ENCODE measurements at regions not wholly inside any gene's neighbourhood (a gene's known extent, or its start where the extent isn't known, plus 50 kb on each side); places are given as distances from the start of the nearest gene placed in this dataset.
"Not testable (repeated sequence)": the region's sequence is repeated elsewhere in the genome, so short reads cannot be mapped to it uniquely, and the experiment has no call there.

DNA sequence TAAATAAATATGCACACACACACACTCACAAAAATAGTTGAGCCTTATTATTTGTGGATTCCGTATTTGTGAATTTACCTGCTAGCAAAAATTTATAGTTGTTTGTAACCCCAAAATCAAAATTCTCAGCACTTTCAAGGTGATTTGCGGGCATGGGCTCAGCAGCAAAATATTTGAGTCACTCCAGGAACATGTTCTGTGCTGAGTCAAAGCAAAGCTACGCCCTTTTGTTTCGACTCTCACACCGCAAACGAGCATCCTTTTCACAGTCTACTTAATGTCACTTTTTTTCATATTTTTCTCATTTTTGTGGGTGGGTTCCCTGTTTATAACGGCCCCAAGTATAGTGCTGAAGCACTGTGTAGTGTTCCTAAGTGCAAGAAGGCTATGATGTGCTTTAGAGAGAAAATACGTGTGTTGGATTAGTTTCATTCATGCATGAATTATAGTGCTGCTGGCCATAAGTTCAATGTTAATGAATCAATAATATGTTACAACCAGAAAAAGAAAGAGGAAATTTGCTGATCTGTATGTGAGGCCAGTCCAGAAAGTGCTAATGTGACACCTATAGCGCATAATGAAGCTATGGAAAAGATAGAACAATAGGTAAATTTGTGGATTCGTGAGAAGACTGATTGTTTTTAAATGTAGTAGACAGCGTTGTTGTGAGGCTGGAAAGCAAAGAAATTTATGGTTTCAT is 723.2 kb upstream of the AGA start:
- no peak for DNase-seq (ENCODE audit: low read depth in 2 of 2)

DNA sequence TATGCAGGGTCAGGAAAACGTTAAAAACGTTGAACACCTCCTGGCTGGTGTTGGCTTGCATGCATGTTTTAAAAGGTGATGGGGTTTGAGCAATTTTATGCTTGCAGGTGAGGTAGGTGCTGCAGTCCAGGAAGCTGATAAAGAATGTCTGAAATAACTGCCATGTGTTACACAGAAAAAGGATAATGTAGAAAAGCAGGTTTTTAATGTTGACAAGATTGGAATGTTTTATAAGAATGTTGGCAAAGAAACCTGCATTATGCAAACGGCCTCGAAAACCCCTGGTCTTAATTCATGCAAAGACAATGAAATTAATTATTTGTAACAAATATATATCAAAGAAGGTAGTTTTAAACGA is 723.7 kb upstream of the AGA start:
- no peak for DNase-seq (ENCODE audit: low read depth in 2 of 2)

DNA sequence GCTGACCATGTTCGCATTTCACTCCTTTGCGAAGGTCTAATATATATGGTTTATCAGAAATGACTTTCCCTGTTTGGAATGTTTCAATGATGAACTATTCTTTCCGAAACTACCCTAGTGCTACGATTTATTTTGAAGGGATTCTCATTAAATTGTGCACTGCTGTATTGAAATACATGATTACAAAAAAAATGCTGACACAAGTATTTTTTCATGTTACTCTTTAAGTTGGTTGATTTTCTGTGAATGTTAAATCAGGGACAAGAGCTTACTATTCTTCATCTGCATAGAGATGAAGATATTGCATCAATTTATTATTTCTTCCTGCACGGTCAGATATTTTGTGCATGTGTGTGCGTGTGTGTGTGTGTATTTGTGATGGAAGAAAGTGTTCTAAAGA is 731.5 kb upstream of the AGA start:
- no peak for DNase-seq (ENCODE audit: low read depth in 2 of 2)

DNA sequence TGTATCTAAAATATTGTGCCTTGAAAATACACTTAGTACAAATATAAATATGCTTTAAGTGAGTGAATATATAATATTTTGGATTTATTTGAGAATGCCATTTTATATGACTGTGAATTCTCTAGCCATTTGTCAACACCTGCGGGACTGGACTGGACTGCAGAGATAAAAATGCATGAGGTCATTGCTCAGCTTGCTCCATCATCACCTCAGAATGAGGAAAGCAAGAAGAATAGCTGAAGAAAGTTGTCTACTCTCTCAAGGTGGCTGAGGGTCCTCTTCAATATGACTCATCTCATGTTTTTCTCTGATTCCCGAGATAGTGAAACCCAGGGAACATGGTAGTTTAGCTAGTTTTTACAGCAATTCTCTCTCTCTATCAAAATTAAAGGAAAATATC is 732.5 kb upstream of the AGA start:
- no peak for DNase-seq (ENCODE audit: low read depth in 2 of 2)

DNA sequence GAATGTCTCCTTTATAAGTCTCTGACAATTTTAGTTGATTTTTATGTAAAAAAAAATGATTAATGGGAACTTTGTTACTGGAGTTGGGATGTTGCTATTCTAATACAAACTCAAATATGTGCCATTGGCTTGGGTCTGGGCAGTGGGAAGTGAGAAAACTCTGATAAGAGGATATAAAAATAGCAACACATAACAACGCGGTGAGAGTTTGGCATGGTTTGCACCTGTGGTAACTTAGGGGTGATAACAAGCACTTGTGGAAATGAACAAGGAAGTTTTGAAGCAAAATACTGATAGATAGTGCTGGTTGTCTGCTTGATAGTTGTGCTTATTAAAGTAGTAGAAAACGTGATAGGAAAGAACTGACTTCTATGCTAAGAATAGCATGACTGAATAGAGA is 743.3 kb upstream of the AGA start:
- no peak for DNase-seq (ENCODE audit: low read depth in 2 of 2)

DNA sequence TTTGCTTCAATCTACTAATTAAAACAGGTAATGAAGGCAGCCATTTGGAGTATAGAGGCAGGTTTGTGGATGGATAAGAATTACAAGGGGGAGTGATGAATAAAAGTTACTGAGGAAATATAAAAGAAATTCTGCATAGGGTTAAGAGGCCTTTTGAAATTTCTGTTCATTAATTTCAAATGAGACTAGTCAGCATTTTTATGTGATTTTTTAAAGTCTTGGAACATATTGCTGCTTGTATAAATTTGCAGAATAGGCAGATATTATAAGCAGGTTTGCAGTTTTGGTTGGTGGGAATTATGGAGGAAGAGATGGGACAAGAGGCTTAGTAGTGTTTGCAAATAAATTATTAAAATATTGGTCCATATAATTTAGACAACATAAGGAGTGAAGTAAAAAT is 750.4 kb upstream of the AGA start:
- DNase-seq (ENCODE audit: low read depth in 2 of 2) = no peak

DNA sequence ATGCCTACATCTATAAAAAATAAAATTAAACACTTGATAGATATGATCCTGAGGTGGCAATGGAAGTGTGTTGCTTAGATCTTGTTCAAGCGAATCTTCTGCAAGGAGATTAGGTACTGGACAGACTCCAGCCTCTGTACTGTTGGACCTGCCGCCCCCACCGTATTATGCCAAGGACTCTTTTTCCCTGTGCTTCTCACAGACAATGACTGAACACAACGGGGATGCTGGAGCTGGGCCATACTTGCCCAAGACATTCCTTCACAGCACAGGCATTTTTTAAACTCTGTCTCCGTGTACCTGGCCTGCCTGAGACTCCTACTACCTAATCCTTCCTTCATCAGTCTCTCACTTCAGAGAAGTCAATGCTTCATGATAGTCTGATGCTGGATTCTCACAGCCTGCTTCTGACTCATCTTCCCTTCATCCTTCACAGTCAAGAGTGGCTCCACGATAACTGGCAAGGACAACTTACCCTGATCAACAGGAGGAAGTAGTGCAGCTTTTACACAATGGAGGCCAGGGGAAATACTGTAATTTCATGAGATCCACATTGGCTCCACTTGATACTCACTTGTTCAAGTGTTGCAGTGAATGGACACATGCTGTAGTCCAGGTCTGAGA is 754.6 kb upstream of the AGA start:
- DNase-seq (ENCODE audit: low read depth in 2 of 2) = no peak

DNA sequence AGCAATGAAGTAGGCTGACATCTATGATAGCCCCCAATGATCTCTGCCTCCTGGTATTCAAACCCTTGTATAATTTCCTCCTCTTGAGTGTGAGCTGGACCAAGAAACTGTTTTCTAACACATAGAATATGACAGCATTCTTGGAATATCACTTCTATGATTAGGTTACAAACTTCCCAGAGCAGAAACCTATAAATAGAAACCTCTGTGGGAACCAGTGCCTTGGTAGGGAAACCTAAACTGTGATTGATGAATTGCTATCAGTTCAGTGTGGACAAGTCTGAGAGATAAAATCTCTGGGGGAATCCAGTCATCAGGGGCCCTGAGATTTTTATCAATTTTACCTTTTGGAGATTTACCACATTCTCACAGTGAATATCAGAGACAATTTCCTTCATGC is 756.5 kb upstream of the AGA start:
- DNase-seq (ENCODE audit: low read depth in 2 of 2) = no peak

DNA sequence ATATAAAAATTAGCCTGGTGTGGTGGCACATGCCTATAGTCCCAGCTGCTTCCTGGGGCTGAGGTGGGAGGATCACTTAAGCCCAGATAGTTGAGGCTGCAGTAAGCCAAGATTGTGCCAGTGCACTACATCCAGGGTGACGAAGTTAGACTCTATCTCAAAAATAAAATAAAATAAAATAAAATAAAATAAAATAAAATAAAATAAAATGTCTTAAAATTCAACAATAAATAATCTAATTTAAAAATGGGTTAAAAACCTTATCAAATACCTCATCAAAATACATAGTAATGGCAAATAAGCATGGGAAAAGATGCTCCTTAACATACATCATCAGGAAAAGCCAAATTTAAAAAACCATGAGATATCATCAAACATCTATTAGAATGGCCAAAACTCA is 760.2 kb upstream of the AGA start:
- no peak for DNase-seq (ENCODE audit: low read depth in 2 of 2)

DNA sequence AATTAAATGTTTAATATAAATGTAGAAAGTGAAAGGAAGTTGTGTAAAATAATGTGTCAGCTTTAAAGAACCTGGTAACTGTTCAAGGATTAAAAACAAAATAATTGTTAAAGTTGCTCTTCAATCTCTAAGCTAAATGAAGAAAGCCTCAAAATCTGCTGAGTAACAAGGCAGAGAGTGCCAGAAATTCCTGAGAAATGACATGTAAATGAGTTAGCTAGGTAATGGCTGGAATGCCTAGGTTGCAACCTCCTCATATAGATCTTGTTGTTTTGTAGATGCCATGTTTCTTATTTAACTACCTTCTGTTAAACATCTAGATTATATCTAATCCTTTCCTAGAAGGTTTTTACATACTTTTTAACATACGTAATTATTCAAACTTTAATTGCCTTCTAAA is 763.6 kb upstream of the AGA start:
- no peak for DNase-seq (ENCODE audit: low read depth in 2 of 2)

DNA sequence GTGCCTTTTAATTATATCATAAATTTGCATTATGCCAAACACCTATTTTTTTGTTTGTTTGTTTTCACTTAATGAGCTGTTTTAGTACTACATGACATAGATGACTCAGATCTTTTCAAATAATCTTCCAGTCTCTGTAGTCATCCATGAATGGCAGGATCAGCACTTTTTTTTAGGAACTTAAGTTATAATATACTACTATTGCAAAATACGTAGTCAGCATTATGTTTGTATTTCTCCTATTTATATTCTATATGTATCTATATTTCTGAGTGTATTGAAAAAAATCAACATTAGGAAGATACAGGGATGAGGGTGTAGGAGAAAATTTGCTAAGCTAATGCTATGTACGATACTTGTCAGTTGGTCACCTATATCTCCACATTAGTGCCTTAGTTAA is 773.1 kb upstream of the AGA start:
- no peak for DNase-seq (ENCODE audit: low read depth in 2 of 2)

DNA sequence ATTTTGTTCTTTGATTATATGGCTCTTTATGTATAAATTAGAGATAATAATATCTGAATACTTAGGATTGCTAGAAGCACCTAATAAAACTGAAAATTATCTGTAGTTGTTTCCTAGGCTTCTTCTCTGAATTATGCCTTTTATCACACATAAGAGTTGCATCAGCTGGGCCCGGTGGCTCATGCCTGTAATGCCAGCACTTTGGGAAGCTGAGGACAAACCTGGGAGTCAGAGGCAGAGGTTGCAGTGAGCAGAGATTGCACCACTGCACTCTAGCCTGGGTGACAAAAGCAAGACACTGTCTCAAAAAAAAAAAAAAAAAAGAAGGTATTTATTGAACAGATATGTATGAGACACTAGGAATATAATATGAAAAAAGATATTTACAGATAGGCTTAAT is 773.5 kb upstream of the AGA start:
- DNase-seq (ENCODE audit: low read depth in 2 of 2) = no peak

DNA sequence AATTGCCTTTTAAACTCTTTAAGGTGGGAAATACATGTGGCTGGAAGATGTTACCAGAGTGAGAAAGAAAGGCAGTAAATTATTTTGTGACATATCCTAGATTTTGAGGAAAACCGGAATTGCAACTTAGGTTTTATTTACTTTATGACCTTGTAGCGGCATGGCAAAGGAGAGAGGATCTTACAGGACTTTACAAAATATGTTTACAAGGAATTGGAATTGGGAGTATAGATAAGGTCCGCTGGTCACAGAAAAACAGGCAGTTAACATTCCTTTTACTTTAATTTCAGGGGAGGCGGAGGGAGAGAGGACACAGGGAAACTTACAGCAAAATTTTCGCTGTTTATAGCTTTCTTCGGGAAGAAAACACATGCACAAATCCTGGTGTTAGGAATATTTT is 784.2 kb upstream of the AGA start:
- DNase-seq (ENCODE audit: low read depth in 2 of 2) = not testable (repeated sequence)

DNA sequence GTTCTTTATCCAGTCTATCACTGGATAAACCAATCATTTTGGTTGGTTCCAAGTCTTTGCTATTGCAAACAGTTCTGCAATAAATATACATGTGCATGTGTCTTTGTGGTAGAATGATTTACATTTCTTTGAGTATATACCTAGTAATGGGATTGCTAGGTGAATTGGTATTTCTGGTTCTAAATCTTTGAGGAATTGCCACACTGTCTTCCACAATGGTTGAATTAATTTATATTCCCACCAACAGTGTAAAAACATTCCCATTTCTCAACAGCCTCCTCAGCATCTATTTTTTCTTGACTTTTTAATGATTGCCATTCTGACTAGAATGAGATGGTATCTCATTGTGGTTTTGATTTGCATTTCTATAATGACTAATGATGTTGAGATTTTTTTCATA is 791.7 kb upstream of the AGA start:
- DNase-seq (ENCODE audit: low read depth in 2 of 2) = no peak

DNA sequence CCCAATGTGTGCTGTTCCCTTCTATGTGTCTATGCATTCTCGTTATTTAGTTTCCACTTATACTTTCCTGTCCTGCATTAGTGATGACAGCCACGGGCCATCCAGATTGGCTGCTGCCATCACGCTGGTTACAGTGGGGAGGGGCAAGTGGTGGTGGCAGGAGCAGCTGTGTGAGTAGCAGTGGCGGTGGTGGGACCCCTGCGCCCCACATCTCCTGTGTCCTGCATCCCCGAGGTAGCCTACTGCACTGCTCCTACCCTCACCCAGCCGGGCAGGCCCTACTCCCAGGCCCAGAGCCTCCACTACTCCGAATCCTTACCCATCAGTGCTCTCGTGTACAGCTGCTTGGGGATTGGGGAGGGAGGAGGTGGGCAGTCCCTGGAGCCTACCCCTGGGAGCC is 798.7 kb upstream of the AGA start:
- no peak for DNase-seq (ENCODE audit: low read depth in 2 of 2)

DNA sequence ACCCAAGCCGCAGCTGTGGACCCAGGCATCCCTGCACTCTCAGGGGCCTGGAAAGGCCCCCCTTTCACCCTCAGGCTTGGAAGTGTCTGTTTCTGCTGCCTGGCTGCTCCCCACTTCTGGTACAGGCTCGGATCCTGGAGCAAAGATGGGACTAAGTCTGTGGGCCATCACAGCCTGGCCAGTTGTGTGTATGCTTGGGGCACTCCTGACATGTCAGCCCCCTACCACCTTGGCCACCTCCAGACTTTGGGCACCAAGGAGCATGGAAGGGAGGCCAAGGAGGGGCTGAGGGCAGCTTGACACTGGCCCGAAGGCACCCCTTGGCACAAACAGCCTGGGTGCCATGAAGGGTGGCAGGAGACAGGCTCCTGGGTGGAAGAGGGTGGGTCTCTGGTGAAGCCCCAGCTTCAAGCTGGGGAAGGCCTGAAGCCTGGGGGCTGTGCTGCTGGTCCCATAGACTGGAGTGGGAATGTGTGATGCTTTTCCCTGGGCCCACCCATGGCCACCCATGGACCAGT is 799.4 kb upstream of the AGA start:
- DNase-seq (ENCODE audit: low read depth in 2 of 2) = no peak

DNA sequence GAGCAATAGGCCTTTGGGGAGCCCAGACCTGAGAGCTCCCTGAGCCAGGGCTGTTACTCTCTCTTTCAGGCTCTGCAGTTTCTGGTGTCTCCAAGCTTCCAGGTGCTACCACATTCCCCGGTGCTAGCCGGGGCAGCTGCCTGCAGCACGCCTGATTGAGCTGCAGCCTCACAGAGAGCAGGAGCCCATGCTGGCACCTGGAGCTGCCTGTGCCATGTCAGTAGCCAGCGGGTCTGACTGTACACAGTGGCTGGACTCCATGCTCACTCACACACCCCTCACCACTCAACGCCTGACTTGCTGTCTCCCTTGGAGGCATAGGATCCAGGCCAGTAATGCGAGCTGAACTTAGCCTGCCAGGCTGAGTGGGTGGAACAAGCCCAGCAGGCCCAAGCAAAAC is 800.4 kb upstream of the AGA start:
- DNase-seq (ENCODE audit: low read depth in 2 of 2) = no peak

DNA sequence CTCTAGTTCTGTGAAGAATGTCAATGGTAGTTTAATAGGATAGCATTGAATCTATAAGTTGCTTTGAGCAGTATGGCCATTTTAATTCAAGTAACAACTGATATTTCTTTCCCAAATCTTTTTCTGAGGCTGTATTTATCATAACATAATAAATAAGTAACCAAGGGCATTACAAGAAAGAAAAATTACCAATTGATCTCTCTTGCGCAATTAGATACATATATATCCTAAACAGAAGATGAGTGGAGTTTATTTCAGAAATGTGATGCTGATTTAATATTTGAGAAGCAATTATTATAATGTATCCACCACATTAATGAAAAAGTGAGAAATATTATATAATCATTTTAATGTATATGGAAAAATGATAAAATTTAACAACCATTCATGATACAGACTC is 802.5 kb upstream of the AGA start:
- no peak for DNase-seq (ENCODE audit: low read depth in 2 of 2)

DNA sequence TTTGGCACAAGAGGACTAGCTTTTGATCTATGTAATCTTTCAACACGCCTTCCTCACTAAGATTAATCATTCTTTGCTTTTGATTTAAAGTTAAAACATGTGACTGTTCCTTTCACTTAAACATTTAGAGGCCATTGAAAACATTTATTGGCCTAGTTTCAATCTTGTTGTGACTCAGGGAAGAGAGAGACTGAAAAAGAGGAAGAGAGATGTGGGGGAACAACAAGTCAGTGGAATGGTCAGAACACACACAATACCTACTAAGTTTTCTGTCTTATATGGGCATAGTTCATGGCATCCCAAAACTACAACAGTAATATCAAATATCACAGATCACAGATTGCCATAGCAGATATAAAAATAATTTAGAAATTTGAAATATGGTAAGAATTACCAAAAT is 812.9 kb upstream of the AGA start:
- no peak for DNase-seq (ENCODE audit: low read depth in 2 of 2)

DNA sequence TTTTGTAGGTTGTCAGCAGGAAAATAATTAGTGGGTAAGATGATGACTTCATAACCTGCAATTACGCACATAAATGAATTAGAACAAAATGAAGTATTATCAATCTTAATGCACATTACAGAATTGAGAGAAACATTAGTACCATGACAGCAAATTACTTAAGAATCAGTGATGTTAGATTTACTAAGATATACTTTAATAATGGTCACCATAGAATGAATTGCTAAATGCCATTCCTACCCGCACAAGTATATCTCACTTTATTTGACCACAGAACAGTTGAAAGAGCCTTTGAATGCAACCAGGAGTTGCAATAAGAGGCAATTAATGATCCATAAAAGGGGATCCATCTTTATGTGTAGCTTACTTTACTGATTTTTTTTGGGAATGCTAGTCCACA is 816.4 kb upstream of the AGA start:
- no peak for DNase-seq (ENCODE audit: low read depth in 2 of 2)

DNA sequence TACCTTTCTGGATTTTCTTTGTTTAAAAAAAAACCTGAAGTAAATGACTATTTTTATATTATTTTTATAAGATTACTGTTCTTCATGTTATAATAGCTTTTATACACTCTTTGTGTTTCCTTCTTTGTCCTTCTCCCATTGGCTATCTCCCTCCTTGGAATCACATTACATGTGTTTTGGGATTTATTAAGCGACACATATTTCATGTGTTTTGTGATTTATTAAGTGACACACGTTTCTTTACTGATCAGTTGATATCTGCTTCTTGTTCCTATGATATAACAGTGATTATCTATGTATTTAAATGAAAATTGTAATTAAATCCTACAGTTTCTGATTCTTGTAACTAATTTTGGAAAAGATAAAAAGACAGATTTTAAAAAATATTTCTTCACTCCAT is 817.3 kb upstream of the AGA start:
- DNase-seq (ENCODE audit: low read depth in 2 of 2) = no peak

DNA sequence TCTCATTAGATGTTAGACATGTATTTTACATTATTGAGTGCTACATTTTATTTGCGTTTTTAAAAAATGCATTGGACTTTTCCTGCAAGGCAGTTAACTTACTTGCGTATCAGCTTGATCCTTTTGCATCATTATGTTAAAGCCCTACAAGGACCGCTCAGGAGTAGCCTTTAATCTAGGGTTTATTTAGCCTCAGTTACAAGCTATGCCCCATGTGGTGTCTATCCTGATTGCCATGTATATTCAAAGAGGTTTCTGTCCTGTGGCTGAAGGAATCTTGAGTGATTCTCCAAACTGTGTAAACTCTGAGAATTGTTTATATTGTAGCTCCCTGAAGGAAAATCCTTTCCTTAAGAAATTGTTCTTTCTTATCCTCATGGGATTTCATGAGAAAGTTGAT is 821.8 kb upstream of the AGA start:
- DNase-seq (ENCODE audit: low read depth in 2 of 2) = no peak

DNA sequence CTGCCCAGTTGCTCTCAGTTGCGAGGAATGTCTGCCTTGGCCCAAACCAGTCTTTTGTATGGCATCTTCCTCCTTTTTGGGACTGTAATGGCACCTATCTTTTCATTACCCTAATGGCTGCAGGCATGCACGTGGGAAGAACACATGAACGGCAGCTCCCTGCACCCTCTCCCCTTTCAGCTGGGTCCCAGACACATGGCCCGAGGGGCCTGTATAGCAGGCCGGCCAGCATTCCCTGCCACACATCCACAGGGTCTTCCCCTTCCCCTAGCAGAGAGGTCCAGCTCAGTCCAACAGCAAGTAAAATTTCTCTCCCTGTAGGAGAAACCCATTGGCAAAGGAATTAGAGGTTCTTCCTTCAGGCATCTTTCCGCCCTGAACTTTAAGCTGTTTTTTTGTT is 829.1 kb upstream of the AGA start:
- no peak for DNase-seq (ENCODE audit: low read depth in 2 of 2)

DNA sequence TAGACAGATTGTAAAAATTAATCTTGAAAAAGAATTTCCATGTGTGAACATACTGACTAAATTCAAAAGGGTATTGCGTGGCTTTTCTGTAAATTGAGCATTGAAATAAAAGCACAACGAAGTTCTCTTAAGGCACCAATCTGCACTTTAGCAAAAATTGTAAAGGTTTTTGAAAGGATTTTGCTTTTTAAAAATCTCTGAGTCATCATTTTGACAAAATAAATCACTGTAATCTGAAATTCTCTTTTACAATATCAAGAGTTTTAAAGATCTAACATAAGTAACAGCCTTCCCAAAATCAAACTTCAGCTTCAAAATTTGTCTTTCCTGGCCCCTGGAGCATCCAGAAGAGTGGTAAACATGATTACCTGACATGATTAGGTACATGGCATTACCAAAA is 830.9 kb upstream of the AGA start:
- no peak for DNase-seq (ENCODE audit: low read depth in 2 of 2)

Data from stimulated activated CD4-positive, alpha-beta T cell treated with anti-CD3 and anti-CD28 coated beads, Interleukin-1b, Interleukin-23, amount 100 ng/mL, for 4 hours (primary cell).